ENCODE measurements at regions not wholly inside any gene's neighbourhood (a gene's known extent, or its start where the extent isn't known, plus 50 kb on each side); places are given as distances from the start of the nearest gene placed in this dataset.
A peak's percentile ranks its signal among the peaks of the same experiment; 100 is the strongest.

DNA sequence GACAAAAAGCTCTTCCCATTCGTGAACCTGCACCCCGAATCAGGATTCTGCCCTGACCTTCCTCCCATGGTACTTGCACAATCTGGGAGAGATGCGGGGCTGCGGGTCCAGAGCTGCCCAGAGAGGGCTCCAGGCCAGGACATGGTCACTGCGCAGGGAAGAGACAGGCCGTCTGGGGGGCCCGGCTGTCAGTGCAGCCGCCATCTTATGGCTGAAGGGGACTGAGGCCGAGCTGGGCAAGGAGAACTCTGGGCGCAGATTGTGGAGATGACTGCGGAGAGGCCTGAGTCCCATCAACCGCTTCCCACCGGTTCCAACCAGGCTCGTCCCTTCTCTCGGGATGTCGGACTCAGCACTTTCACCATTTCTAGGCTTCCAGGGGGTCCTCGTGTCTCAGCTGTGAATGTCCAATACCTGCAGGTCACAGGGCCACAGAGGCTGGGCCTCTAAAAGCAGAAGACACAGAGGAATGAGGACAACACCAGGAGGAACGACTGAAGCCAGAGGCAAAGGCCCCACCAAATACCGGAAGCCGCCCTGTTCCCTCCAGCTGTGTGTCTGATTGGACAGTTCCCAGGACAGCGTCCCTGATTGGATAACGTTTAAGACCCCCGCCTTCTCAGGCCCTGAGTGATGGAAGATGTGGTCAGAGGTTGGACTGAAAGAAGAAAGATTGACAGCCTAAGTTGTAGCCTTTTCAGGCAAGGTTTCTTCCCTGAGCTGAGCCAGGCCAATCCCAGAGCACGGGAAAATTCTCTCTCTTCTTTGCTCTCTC is 117.1 kb upstream of the ZNF91 start:
- Histone ChIP-seq H3K4me3 (ENCODE audit: low read depth, low read length) (no peak overlapping the region), H3K27me3 (ENCODE audit: control insufficient read depth, insufficient read depth, low read length) (no peaks in the 10 kb centered on the region), H3K36me3 (ENCODE audit: control insufficient read depth, insufficient read depth, low read length) (no peaks in the 10 kb centered on the region)
- FAIRE-seq (no peak), DNase-seq (ENCODE audit: low read depth) (no peak)
- TF ChIP-seq, protein P1, sequence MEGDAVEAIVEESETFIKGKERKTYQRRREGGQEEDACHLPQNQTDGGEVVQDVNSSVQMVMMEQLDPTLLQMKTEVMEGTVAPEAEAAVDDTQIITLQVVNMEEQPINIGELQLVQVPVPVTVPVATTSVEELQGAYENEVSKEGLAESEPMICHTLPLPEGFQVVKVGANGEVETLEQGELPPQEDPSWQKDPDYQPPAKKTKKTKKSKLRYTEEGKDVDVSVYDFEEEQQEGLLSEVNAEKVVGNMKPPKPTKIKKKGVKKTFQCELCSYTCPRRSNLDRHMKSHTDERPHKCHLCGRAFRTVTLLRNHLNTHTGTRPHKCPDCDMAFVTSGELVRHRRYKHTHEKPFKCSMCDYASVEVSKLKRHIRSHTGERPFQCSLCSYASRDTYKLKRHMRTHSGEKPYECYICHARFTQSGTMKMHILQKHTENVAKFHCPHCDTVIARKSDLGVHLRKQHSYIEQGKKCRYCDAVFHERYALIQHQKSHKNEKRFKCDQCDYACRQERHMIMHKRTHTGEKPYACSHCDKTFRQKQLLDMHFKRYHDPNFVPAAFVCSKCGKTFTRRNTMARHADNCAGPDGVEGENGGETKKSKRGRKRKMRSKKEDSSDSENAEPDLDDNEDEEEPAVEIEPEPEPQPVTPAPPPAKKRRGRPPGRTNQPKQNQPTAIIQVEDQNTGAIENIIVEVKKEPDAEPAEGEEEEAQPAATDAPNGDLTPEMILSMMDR (IDR thresholded peaks at IDR 0.05; ENCODE audit: insufficient read depth, low read length, severe bottlenecking), result no peak

DNA sequence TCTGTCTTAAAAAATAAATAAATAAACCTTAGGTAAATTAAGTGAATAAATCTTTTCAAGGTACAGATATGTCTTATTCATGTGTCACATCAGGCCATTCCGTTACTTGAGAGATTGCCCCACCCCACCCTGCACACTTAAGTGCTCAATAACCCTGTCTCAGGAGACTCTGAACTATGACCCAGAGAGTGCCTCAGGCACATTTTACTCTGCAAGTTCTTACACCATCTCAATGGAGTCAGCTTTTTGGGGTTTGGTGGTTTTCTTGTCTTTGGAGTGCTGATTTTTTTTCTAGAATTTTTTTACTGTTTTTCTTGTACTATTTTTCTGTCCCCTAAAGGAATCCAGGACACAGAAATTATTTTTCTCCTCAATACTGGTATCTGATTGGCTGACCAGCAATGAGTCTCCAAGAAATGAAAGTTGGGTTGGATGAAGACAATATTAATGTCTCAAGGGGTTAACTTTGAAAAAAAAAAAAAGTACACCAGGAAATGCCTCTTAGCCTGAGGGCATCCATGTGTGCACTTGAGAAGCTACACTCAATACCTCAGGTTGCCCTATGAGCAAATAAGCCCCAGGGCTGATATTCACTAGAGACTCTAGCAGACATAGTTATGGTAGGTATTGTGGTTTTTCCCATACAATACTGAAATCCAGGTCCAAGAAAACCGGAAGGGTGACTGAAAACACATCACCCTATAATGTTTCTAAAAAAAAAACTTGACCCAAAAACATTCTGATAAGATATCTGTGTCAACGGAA is 114.6 kb upstream of the ZNF91 start:
- TF ChIP-seq, protein P1 (IDR thresholded peaks at IDR 0.05; ENCODE audit: insufficient read depth, low read length, severe bottlenecking), result no peak
- DNase-seq (ENCODE audit: low read depth) (peak; percentile 32), FAIRE-seq (no peak)
- Histone ChIP-seq H3K4me3 (ENCODE audit: low read depth, low read length) (no peak overlapping the region), H3K36me3 (ENCODE audit: control insufficient read depth, insufficient read depth, low read length) (no peaks in the 10 kb centered on the region), H3K27me3 (ENCODE audit: control insufficient read depth, insufficient read depth, low read length) (no peaks in the 10 kb centered on the region)

DNA sequence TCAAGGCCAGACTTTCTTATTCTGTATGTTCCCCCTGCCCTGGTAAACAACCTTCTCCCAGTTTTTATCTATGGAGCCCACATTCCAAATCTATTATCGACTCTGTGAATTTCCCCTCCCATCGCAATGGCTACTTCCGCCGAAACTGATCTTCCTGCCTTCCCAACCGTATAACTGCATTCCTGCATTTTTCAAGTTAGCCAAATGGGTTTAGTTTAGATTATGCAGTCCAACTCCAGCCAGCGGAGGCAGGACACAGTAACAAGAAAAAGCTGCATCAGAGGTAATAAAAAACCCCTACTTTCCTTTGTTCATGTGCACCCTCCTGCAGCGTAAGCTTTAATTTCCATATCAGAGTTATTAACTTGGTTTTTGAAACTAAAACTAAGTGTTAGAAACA is 112.2 kb upstream of the ZNF91 start:
- Histone ChIP-seq H3K27me3 (ENCODE audit: control insufficient read depth, insufficient read depth, low read length) (no peaks in the 10 kb centered on the region), H3K36me3 (ENCODE audit: control insufficient read depth, insufficient read depth, low read length) (no peaks in the 10 kb centered on the region), H3K4me3 (ENCODE audit: low read depth, low read length) (no peak overlapping the region)
- DNase-seq (ENCODE audit: low read depth), result no peak
- no peak for FAIRE-seq
- TF ChIP-seq, protein P1 (IDR thresholded peaks at IDR 0.05; ENCODE audit: insufficient read depth, low read length, severe bottlenecking), result no peak

DNA sequence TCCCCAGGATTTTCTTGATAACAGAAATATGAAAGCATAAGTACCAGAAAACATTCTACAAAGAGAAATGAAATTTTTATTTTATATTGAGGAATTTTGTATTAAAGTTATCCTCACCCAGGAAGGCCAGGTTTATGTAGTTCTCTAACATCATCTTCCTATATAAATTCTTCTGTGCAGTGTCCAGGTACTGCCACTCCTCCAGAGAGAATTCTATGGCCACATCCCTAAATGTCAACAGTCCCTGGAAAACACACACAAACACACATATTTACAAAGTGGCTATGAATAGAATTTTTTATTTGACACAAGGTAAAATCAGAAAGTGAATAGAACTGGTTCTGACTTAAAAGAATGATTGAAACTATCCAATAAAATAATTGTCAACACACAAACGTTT is 110.5 kb upstream of the ZNF91 start:
- H3K36me3 ChIP-seq (ENCODE audit: control insufficient read depth, insufficient read depth, low read length), result no peaks in the 10 kb centered on the region
- H3K4me3 ChIP-seq (ENCODE audit: low read depth, low read length), result no peak overlapping the region
- FAIRE-seq (no peak), DNase-seq (ENCODE audit: low read depth) (no peak)
- TF ChIP-seq, protein P1 (IDR thresholded peaks at IDR 0.05; ENCODE audit: insufficient read depth, low read length, severe bottlenecking), result no peak
- no peaks in the 10 kb centered on the region for H3K27me3 ChIP-seq (ENCODE audit: control insufficient read depth, insufficient read depth, low read length)

DNA sequence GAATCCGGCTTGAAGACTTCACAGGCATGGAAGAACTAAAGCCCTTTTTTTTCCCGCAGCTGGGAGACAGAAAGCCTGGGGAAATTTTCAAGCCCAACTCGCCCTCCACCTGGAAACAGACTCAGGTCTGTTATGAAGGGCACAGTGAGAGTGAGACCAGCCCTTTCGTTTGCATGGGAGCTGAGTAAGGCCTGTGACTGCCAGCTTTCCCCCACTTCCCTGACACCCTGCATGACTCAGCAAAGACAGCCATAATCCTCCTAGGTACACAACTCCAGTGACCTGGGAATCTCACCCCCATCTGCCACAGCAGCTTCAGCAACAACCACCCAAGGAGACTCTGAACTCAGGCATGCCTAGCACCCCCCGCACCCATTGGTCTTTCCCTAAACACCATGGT is 87.6 kb upstream of the ZNF91 start:
- FAIRE-seq, result no peak
- H3K4me3 ChIP-seq (ENCODE audit: low read depth, low read length), result no peak overlapping the region
- H3K27me3 ChIP-seq (ENCODE audit: control insufficient read depth, insufficient read depth, low read length), result no peaks in the 10 kb centered on the region
- TF ChIP-seq, protein P1 (IDR thresholded peaks at IDR 0.05; ENCODE audit: insufficient read depth, low read length, severe bottlenecking), result no peak
- no peak for DNase-seq (ENCODE audit: low read depth)
- no peaks in the 10 kb centered on the region for H3K36me3 ChIP-seq (ENCODE audit: control insufficient read depth, insufficient read depth, low read length)
